ENCODE measurements at regions not wholly inside any gene's neighbourhood (a gene's known extent, or its start where the extent isn't known, plus 50 kb on each side); places are given as distances from the start of the nearest gene placed in this dataset.

- TF ChIP-seq GATA2 (IDR thresholded peaks at IDR 0.05; ENCODE audit: low read depth, low read length) (no peak), GATA3 (IDR thresholded peaks at IDR 0.05; ENCODE audit: low read depth, low read length) (no peak)
These were observed 288.5 kb upstream of the CNR1 start for GRCh38 chr6:88454658-88455057.

- TF ChIP-seq GATA3 (IDR thresholded peaks at IDR 0.05; ENCODE audit: low read depth, low read length) = no peak
- no peak for TF ChIP-seq GATA2 (IDR thresholded peaks at IDR 0.05; ENCODE audit: low read depth, low read length)
These were observed 283.6 kb upstream of the CNR1 start for GRCh38 chr6:88449770-88450169.

GRCh38 chr6:88445188-88445965 is 279.2 kb upstream of the CNR1 start:
- TF ChIP-seq GATA3 (IDR thresholded peaks at IDR 0.05; ENCODE audit: low read depth, low read length) (peak; percentile 53; the same call in 1 of the 2 replicates), GATA2 (IDR thresholded peaks at IDR 0.05; ENCODE audit: low read depth, low read length) (no peak; the same call in 1 of the 2 replicates)

- no peak for TF ChIP-seq GATA3 (IDR thresholded peaks at IDR 0.05; ENCODE audit: low read depth, low read length)
- no peak for TF ChIP-seq GATA2 (IDR thresholded peaks at IDR 0.05; ENCODE audit: low read depth, low read length)
These were observed 277.4 kb upstream of the CNR1 start for GRCh38 chr6:88443554-88443953.

GRCh38 chr6:88442737-88443136 is 276.6 kb upstream of the CNR1 start:
- TF ChIP-seq GATA2 (IDR thresholded peaks at IDR 0.05; ENCODE audit: low read depth, low read length) = no peak
- TF ChIP-seq GATA3 (IDR thresholded peaks at IDR 0.05; ENCODE audit: low read depth, low read length) = no peak

GRCh38 chr6:88441346-88441745 is 275.2 kb upstream of the CNR1 start:
- TF ChIP-seq GATA3 (IDR thresholded peaks at IDR 0.05; ENCODE audit: low read depth, low read length) = no peak
- no peak for TF ChIP-seq GATA2 (IDR thresholded peaks at IDR 0.05; ENCODE audit: low read depth, low read length)

GRCh38 chr6:88428068-88428467 is 261.9 kb upstream of the CNR1 start:
- TF ChIP-seq GATA2 (IDR thresholded peaks at IDR 0.05; ENCODE audit: low read depth, low read length) (no peak), GATA3 (IDR thresholded peaks at IDR 0.05; ENCODE audit: low read depth, low read length) (no peak)

- TF ChIP-seq GATA3 (IDR thresholded peaks at IDR 0.05; ENCODE audit: low read depth, low read length) (no peak), GATA2 (IDR thresholded peaks at IDR 0.05; ENCODE audit: low read depth, low read length) (no peak)
These were observed 259.9 kb upstream of the CNR1 start for GRCh38 chr6:88426005-88426404.

- no peak for TF ChIP-seq GATA3 (IDR thresholded peaks at IDR 0.05; ENCODE audit: low read depth, low read length)
- no peak for TF ChIP-seq GATA2 (IDR thresholded peaks at IDR 0.05; ENCODE audit: low read depth, low read length)
These were observed 256.7 kb upstream of the CNR1 start for GRCh38 chr6:88422831-88423230.

- no peak for TF ChIP-seq GATA3 (IDR thresholded peaks at IDR 0.05; ENCODE audit: low read depth, low read length)
- no peak for TF ChIP-seq GATA2 (IDR thresholded peaks at IDR 0.05; ENCODE audit: low read depth, low read length)
These were observed 247.3 kb upstream of the CNR1 start for GRCh38 chr6:88413459-88413858.

- no peak for TF ChIP-seq GATA3 (IDR thresholded peaks at IDR 0.05; ENCODE audit: low read depth, low read length)
- no peak for TF ChIP-seq GATA2 (IDR thresholded peaks at IDR 0.05; ENCODE audit: low read depth, low read length)
These were observed 237.3 kb upstream of the CNR1 start for GRCh38 chr6:88403486-88403885.

GRCh38 chr6:88402909-88403308 is 236.8 kb upstream of the CNR1 start:
- TF ChIP-seq GATA3 (IDR thresholded peaks at IDR 0.05; ENCODE audit: low read depth, low read length) = no peak
- TF ChIP-seq GATA2 (IDR thresholded peaks at IDR 0.05; ENCODE audit: low read depth, low read length) = no peak

- TF ChIP-seq GATA2 (IDR thresholded peaks at IDR 0.05; ENCODE audit: low read depth, low read length) = no peak
- TF ChIP-seq GATA3 (IDR thresholded peaks at IDR 0.05; ENCODE audit: low read depth, low read length) = no peak
These were observed 222.4 kb upstream of the CNR1 start for GRCh38 chr6:88388589-88388988.

- TF ChIP-seq GATA3 (IDR thresholded peaks at IDR 0.05; ENCODE audit: low read depth, low read length) (no peak), GATA2 (IDR thresholded peaks at IDR 0.05; ENCODE audit: low read depth, low read length) (no peak)
These were observed 220.0 kb upstream of the CNR1 start for GRCh38 chr6:88386167-88386566.

GRCh38 chr6:88383183-88383582 is 217.0 kb upstream of the CNR1 start:
- TF ChIP-seq GATA3 (IDR thresholded peaks at IDR 0.05; ENCODE audit: low read depth, low read length) (no peak), GATA2 (IDR thresholded peaks at IDR 0.05; ENCODE audit: low read depth, low read length) (no peak)
